Common myeloid progenitor, CD34-positive (primary cell): ENCODE measurements at regions not wholly inside any gene's neighbourhood (a gene's known extent, or its start where the extent isn't known, plus 50 kb on each side); places are given as distances from the start of the nearest gene placed in this dataset.

Experiments used
- CTCF ChIA-PET: fragments of 350-600 bp; sonication (Branson Sonifier 250); formaldehyde crosslinking; loops from one replicate; lab custom pipeline; 2021; ENCODE audit warnings: antibody characterized with exemption; lab: Charles Lee
- POLR2A ChIA-PET: fragments of 350-600 bp; sonication (Branson Sonifier 250); formaldehyde crosslinking; loops from one replicate; lab custom pipeline; 2021; ENCODE audit warnings: antibody characterized with exemption; lab: Charles Lee
- DNase-seq, 3 donors: peaks; one replicate each; pipeline versions ENCODE4 v3.0.0 to v3.0.0-alpha.2; 2013
- H3K27ac ChIP-seq, 2 experiments: 1 replicate in 1 of 2; 2 replicates in 1 of 2; pipeline ENCODE4 v1.7.0; 2013; ENCODE audit warnings: inconsistent platforms in 2 of 2, low read length in 2 of 2, mild to moderate bottlenecking in 2 of 2, low read depth in 1 of 2, moderate library complexity in 1 of 2; ENCODE audit not compliant: severe bottlenecking in 2 of 2, insufficient read depth in 1 of 2, poor library complexity in 1 of 2
- H3K27me3 ChIP-seq, 5 experiments: replicated peaks in 2 of 5; 1 replicate in 3 of 5; 2 replicates in 2 of 5; pipeline versions ENCODE4 v1.6.1 to v1.7.0; 2013; ENCODE audit warnings: low read length in 4 of 5, mild to moderate bottlenecking in 2 of 5, moderate library complexity in 2 of 5, inconsistent platforms in 1 of 5; ENCODE audit not compliant: insufficient read depth in 5 of 5, control insufficient read depth in 4 of 5
- H3K36me3 ChIP-seq, 4 experiments: 1 replicate in 2 of 4; 2 replicates in 2 of 4; pipeline versions ENCODE4 v1.6.1 to v1.7.0; 2013; ENCODE audit warnings: low read length in 3 of 4, control low read depth in 1 of 4, mild to moderate bottlenecking in 1 of 4; ENCODE audit not compliant: control insufficient read depth in 4 of 4, insufficient read depth in 4 of 4
- H3K4me1 ChIP-seq, 4 experiments: 1 replicate in 3 of 4; 2 replicates in 1 of 4; pipeline versions ENCODE4 v1.6.1 to v1.7.1; 2013; ENCODE audit warnings: low read length in 3 of 4, mild to moderate bottlenecking in 3 of 4, control low read depth in 1 of 4, inconsistent platforms in 1 of 4, moderate library complexity in 1 of 4; ENCODE audit not compliant: control insufficient read depth in 4 of 4, insufficient read depth in 4 of 4; ENCODE audit errors: control extremely low read depth in 1 of 4
- H3K4me3 ChIP-seq, 7 experiments: 1 replicate in 4 of 7; 2 replicates in 3 of 7; pipeline versions ENCODE4 v1.5.1 to v1.7.0; 2013; ENCODE audit warnings: mild to moderate bottlenecking in 7 of 7, low read length in 6 of 7, moderate library complexity in 6 of 7, inconsistent platforms in 2 of 7, low read depth in 2 of 7, control low read depth in 1 of 7; ENCODE audit not compliant: insufficient read depth in 4 of 7, control insufficient read depth in 1 of 7; ENCODE audit errors: extremely low read depth in 1 of 7
- H3K9me3 ChIP-seq, 5 experiments: 1 replicate in 4 of 5; 2 replicates in 1 of 5; pipeline versions ENCODE4 v1.6.1 to v1.7.1; 2013; ENCODE audit warnings: low read length in 4 of 5, mild to moderate bottlenecking in 2 of 5, inconsistent platforms in 1 of 5, low read depth in 1 of 5, moderate library complexity in 1 of 5; ENCODE audit not compliant: control insufficient read depth in 4 of 5, insufficient read depth in 2 of 5; ENCODE audit errors: control extremely low read depth in 1 of 5
- WGBS: methylation state at CpG from one replicate; pipeline ENCODE4 v1.1.5; 2013; ENCODE audit not compliant: insufficient coverage; 5-methylcytosine and 5-hydroxymethylcytosine counted together

GRCh38 chrX:124954402-124954801, 365.3 kb upstream of the TEX13C start:
- peaks cover 0 to 4% (median 0%) of the 10 kb centered on the region in 4 experiments for H3K4me1 ChIP-seq
- POLR2A ChIA-PET: no interaction called here

GRCh38 chrX:124960454-124960853, 359.2 kb upstream of the TEX13C start:
- Histone ChIP-seq H3K27ac (no peak overlapping the region), H3K36me3 (no peaks in the 10 kb centered on the region), H3K4me3 (no peak overlapping the region), H3K9me3 (no peaks in the 10 kb centered on the region), H3K27me3 (no peaks in the 10 kb centered on the region), H3K4me1 (no peaks in the 10 kb centered on the region)
- peak in 1 of 3 donors; percentile 6 for DNase-seq
- ChIA-PET CTCF (no interaction called here), POLR2A (no interaction called here)
- 40% methylated on average over 1 of the region's 2 CpGs for WGBS

More at GRCh38 chrX:124954402-124954801, 365.3 kb upstream of the TEX13C start:
- Histone ChIP-seq H3K36me3 (no peaks in the 10 kb centered on the region), H3K27me3 (peaks cover 0 to 4% (median 0%) of the 10 kb centered on the region in 5 experiments), H3K4me3 (no peak overlapping the region), H3K9me3 (no peaks in the 10 kb centered on the region), H3K27ac (no peak overlapping the region)
- CTCF ChIA-PET: no interaction called here
- DNase-seq: peak; percentile 1 to 54 (median 42)

- Histone ChIP-seq H3K9me3 (no peaks in the 10 kb centered on the region), H3K4me3 (no peak within 1 kb of the TSS), H3K27ac (no peak within 1 kb of the TSS), H3K4me1 (no peaks in the 10 kb centered on the region), H3K36me3 (no peaks in the 10 kb centered on the region), H3K27me3 (no peaks in the 10 kb centered on the region)
- no CpG with 5 or more reads among the region's 2 CpGs for WGBS
- POLR2A ChIA-PET: no interaction called here
- no peak for DNase-seq
- CTCF ChIA-PET: no interaction called here
Measured at GRCh38 chrX:124963717-124964116, 356.0 kb upstream of the TEX13C start, which contains the start of gene TENM1. TENM1 (minus strand) TSS chrX:124963817.

- ChIA-PET POLR2A (no interaction called here), CTCF (no interaction called here)
- H3K27me3 ChIP-seq: no peaks in the 10 kb centered on the region
- no peaks in the 10 kb centered on the region for H3K9me3 ChIP-seq
- H3K4me1 ChIP-seq: no peaks in the 10 kb centered on the region
- H3K4me3 ChIP-seq: no peak overlapping the region
- 43% methylated on average over 1 of the region's 3 CpGs for WGBS
- DNase-seq: no peak
- H3K27ac ChIP-seq: no peak overlapping the region
- H3K36me3 ChIP-seq: no peaks in the 10 kb centered on the region
Measured at GRCh38 chrX:124975456-124975855, 344.2 kb upstream of the TEX13C start.

GRCh38 chrX:124981420-124981819, 338.3 kb upstream of the TEX13C start:
- no peaks in the 10 kb centered on the region for H3K9me3 ChIP-seq
- no CpG with 5 or more reads among the region's 1 CpG for WGBS
- POLR2A ChIA-PET: no interaction called here

GRCh38 chrX:124984140-124984813, 335.4 kb upstream of the TEX13C start:
- DNase-seq: no peak
- Histone ChIP-seq H3K27ac (no peak overlapping the region), H3K27me3 (no peaks in the 10 kb centered on the region), H3K4me3 (no peak overlapping the region), H3K9me3 (no peaks in the 10 kb centered on the region), H3K4me1 (no peaks in the 10 kb centered on the region), H3K36me3 (no peaks in the 10 kb centered on the region)
- 88% methylated on average over 1 of the region's 3 CpGs for WGBS
- POLR2A ChIA-PET: no interaction called here
- CTCF ChIA-PET: no interaction called here

More at GRCh38 chrX:124981420-124981819, 338.3 kb upstream of the TEX13C start:
- no peak overlapping the region for H3K27ac ChIP-seq
- H3K4me3 ChIP-seq: no peak overlapping the region
- H3K4me1 ChIP-seq: no peaks in the 10 kb centered on the region
- no peaks in the 10 kb centered on the region for H3K36me3 ChIP-seq
- CTCF ChIA-PET: no interaction called here
- no peak for DNase-seq
- H3K27me3 ChIP-seq: no peaks in the 10 kb centered on the region

- ChIA-PET CTCF (no interaction called here), POLR2A (no interaction called here)
- no CpG with 5 or more reads among the region's 3 CpGs for WGBS
Measured at GRCh38 chrX:124986284-124986683, 333.4 kb upstream of the TEX13C start.

More at GRCh38 chrX:124986284-124986683, 333.4 kb upstream of the TEX13C start:
- Histone ChIP-seq H3K4me3 (no peak overlapping the region), H3K9me3 (no peaks in the 10 kb centered on the region), H3K27ac (no peak overlapping the region), H3K4me1 (no peaks in the 10 kb centered on the region), H3K36me3 (no peaks in the 10 kb centered on the region), H3K27me3 (no peaks in the 10 kb centered on the region)
- DNase-seq: no peak
